Right lobe of liver (tissue), 4 donors: ENCODE measurements at regions not wholly inside any gene's neighbourhood (a gene's known extent, or its start where the extent isn't known, plus 50 kb on each side); places are given as distances from the start of the nearest gene placed in this dataset.

Experiments used
- CTCF ChIP-seq, 4 donors: fragments of 200-600 bp in 3 of 4; fragments of 450-650 bp in 1 of 4; IDR thresholded peaks; one replicate each; pipeline versions ENCODE4 v1.5.1 to v1.8.0; 2016 to 2022; ENCODE audit warnings: antibody characterized with exemption in 4 of 4, mild to moderate bottlenecking in 2 of 4
- POLR2A ChIP-seq: fragments of 450-650 bp; IDR thresholded peaks from one replicate; pipeline ENCODE4 v1.6.1; 2017; ENCODE audit warnings: antibody characterized with exemption, mild to moderate bottlenecking
- donor health status: DM: no; HTN: no; CAD: no.
- donor health status: DM: no; HTN: no; CAD: no.
- donor health status: DM: no; HTN: yes; CAD: no.

- no peak for TF ChIP-seq POLR2A
- no peak for TF ChIP-seq CTCF (IDR thresholded peaks at IDR 0.05)
Measured at GRCh38 chr12:29907461-29907860, 123.7 kb upstream of the TMTC1 start.
